ENCODE measurements at regions not wholly inside any gene's neighbourhood (a gene's known extent, or its start where the extent isn't known, plus 50 kb on each side); places are given as distances from the start of the nearest gene placed in this dataset.

DNA sequence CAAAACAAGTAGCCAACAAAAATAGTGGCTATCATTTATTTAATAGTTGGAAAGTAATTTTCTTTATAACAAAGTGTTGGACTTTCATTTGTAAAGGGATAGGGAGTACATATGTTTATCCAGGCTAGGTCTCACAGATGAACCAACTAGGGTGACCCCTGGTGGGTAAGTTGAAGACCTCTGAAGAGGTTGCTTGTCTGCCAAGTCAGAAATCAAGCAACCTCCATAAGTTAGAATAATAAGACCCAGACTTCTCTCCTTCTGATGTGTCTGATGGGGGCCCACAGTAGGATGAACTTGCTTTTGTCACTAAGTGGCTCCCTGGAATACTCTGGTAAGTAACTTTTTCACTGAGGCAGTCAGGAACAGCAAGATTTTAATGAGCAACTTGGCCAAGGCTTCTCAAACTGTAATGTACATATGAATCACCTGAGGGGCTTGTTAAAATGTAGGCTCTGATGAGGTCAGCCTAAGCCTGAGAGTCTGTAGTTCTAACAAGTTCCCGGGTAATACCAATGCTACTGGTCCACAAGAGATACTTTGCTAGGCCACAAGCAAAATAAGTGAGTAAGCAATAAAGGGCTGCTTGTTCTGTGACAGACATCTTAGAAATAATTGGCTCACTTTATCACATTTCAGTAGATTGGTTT is 319.6 kb downstream of the PIK3C3 start:
- H2BK12ac ChIP-seq (ENCODE audit: low read length): no peak overlapping the region
- no peak overlapping the region for H3K14ac ChIP-seq (ENCODE audit: low read length)
- no peak overlapping the region for H3K9ac ChIP-seq (ENCODE audit: low read depth, low read length, poor library complexity)
- no peak overlapping the region for H2AK5ac ChIP-seq (ENCODE audit: low read depth, low read length)
- no peak overlapping the region for H3K4me3 ChIP-seq (ENCODE audit: low read length in 2 of 2)
- DNase-seq (ENCODE audit: low spot score): no peak
- no peak overlapping the region for H2BK5ac ChIP-seq (ENCODE audit: low read length)
- H4K91ac ChIP-seq (ENCODE audit: low read depth, low read length, poor library complexity): no peak overlapping the region
- no peaks in the 10 kb centered on the region for H3K27me3 ChIP-seq (ENCODE audit: control insufficient read depth in 3 of 3, insufficient read depth in 3 of 3, low read depth in 1 of 3, low read length in 3 of 3)
- no peaks in the 10 kb centered on the region for H3K79me1 ChIP-seq (ENCODE audit: low read depth, low read length)
- H3K9me3 ChIP-seq (replicated peaks in 1 of 2; ENCODE audit: control insufficient read depth in 2 of 2, insufficient read depth in 1 of 2, low read depth in 1 of 2, low read length in 2 of 2): no peaks in the 10 kb centered on the region
- H2BK120ac ChIP-seq (ENCODE audit: low read depth, low read length): no peak overlapping the region
- H2AFZ ChIP-seq (ENCODE audit: low read length): no peak overlapping the region
- H3K23ac ChIP-seq (ENCODE audit: low read depth, low read length, poor library complexity): no peak overlapping the region
- no peak overlapping the region for H3K4ac ChIP-seq (ENCODE audit: low read length)
- H3K27ac ChIP-seq (replicated peaks; ENCODE audit: low read length): no peak overlapping the region
- peaks cover 5 to 11% of the 10 kb centered on the region in 2 donors for H3K4me1 ChIP-seq (ENCODE audit: control insufficient read depth in 2 of 2, insufficient read depth in 1 of 2, low read depth in 1 of 2, low read length in 2 of 2)
- no peak overlapping the region for H3K4me2 ChIP-seq (ENCODE audit: insufficient read depth, low read length, poor library complexity, severe bottlenecking)
- no peak overlapping the region for H3K18ac ChIP-seq (ENCODE audit: low read length)
- H4K8ac ChIP-seq (ENCODE audit: low read depth, low read length): no peak overlapping the region
- no peak overlapping the region for H2BK15ac ChIP-seq (ENCODE audit: low read length)
- WGBS, 2 donors (ENCODE audit: extremely low coverage in 2 of 2, insufficient read length in 2 of 2, insufficient replicate concordance in 1 of 2): no CpG with 5 or more reads among the region's 1 CpG
- no peaks in the 10 kb centered on the region for H3K36me3 ChIP-seq (replicated peaks in 1 of 2; ENCODE audit: control insufficient read depth in 2 of 2, insufficient read depth in 2 of 2, low read length in 2 of 2)

DNA sequence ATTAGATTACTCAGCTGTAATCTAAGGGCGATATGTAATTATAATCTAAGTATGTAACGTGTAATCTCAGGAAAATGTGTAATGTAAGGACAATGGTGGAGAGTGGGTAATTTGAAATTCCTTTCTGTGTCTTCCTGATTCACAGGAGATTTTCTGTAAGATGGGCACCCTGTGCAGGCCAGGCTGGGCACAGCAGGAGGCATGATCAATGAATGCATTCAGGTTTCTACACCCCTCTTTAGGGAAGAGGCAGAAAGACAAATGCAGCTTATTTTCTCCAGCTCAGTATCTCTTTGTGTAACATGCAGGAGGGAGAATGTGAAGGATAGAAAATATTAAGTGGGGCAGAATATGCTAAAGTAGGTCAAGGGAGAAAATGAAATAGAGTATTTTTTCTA is 320.1 kb downstream of the PIK3C3 start:
- no peak for DNase-seq (ENCODE audit: low spot score)
- whole genome bisulfite sequencing, 2 donors (ENCODE audit: extremely low coverage in 2 of 2, insufficient read length in 2 of 2, insufficient replicate concordance in 1 of 2): no CpG with 5 or more reads among the region's 2 CpGs
- Histone ChIP-seq H3K27me3 (ENCODE audit: control insufficient read depth in 3 of 3, insufficient read depth in 3 of 3, low read depth in 1 of 3, low read length in 3 of 3) (no peaks in the 10 kb centered on the region), H3K27ac (replicated peaks; ENCODE audit: low read length) (no peak overlapping the region), H3K9me3 (replicated peaks in 1 of 2; ENCODE audit: control insufficient read depth in 2 of 2, insufficient read depth in 1 of 2, low read depth in 1 of 2, low read length in 2 of 2) (no peaks in the 10 kb centered on the region), H3K4me3 (ENCODE audit: low read length in 2 of 2) (no peak overlapping the region), H3K4me1 (ENCODE audit: control insufficient read depth in 2 of 2, insufficient read depth in 1 of 2, low read depth in 1 of 2, low read length in 2 of 2) (peaks cover 5 to 11% of the 10 kb centered on the region in 2 donors), H3K18ac (ENCODE audit: low read length) (no peak overlapping the region), H3K9ac (ENCODE audit: low read depth, low read length, poor library complexity) (no peak overlapping the region), H3K79me1 (ENCODE audit: low read depth, low read length) (no peaks in the 10 kb centered on the region), H3K36me3 (replicated peaks in 1 of 2; ENCODE audit: control insufficient read depth in 2 of 2, insufficient read depth in 2 of 2, low read length in 2 of 2) (no peaks in the 10 kb centered on the region), H3K4ac (ENCODE audit: low read length) (no peak overlapping the region), H2BK5ac (ENCODE audit: low read length) (no peak overlapping the region), H4K8ac (ENCODE audit: low read depth, low read length) (no peak overlapping the region), H3K14ac (ENCODE audit: low read length) (no peak overlapping the region), H3K23ac (ENCODE audit: low read depth, low read length, poor library complexity) (no peak overlapping the region), H2BK15ac (ENCODE audit: low read length) (no peak overlapping the region), H2AK5ac (ENCODE audit: low read depth, low read length) (no peak overlapping the region), H2BK12ac (ENCODE audit: low read length) (no peak overlapping the region), H2BK120ac (ENCODE audit: low read depth, low read length) (no peak overlapping the region), H2AFZ (ENCODE audit: low read length) (no peak overlapping the region), H4K91ac (ENCODE audit: low read depth, low read length, poor library complexity) (no peak overlapping the region), H3K4me2 (ENCODE audit: insufficient read depth, low read length, poor library complexity, severe bottlenecking) (no peak overlapping the region)

DNA sequence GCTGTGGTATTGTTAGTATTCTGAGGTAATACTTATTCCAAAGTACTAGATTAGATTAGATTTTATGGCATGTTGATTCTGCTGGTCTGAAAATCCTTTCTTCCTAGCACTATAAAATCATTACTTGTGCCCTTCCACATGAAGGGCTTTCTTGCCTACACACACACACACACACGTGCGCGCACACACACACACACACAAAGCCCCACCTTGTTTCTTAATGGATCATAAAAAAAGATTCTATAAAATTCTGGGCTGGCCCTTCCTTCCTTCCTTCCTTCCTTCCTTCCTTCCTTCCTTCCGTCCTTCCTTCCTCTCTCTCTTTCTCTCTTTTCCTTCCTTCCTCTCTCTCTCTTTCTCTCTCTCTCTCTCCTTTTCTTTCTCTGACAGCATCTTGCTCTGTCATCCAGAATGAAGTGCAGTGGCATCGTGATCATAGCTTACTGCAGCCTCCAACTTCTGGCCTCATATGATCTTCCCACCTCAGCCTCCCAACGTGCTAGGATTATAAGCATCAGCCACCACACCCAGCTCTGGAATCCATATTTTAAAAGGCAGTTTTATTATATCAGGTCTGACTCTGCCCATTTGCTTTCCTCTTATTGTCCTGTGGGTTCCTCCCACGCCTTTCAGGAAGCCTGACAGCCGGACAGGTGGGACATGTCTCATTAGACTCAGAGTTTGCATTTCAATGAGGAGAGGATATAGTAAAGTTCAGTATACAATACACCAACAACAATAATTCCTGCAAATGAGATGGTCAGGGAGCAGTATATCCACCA is 321.1 kb downstream of the PIK3C3 start:
- Histone ChIP-seq H2AFZ (ENCODE audit: low read length) (no peak overlapping the region), H3K14ac (ENCODE audit: low read length) (no peak overlapping the region), H3K4ac (ENCODE audit: low read length) (no peak overlapping the region), H4K8ac (ENCODE audit: low read depth, low read length) (no peak overlapping the region), H3K4me1 (ENCODE audit: control insufficient read depth in 2 of 2, insufficient read depth in 1 of 2, low read depth in 1 of 2, low read length in 2 of 2) (peaks cover 5 to 11% of the 10 kb centered on the region in 2 donors), H3K18ac (ENCODE audit: low read length) (no peak overlapping the region), H2AK5ac (ENCODE audit: low read depth, low read length) (no peak overlapping the region), H4K91ac (ENCODE audit: low read depth, low read length, poor library complexity) (no peak overlapping the region), H3K27me3 (ENCODE audit: control insufficient read depth in 3 of 3, insufficient read depth in 3 of 3, low read depth in 1 of 3, low read length in 3 of 3) (no peaks in the 10 kb centered on the region), H3K4me3 (ENCODE audit: low read length in 2 of 2) (no peak overlapping the region), H2BK12ac (ENCODE audit: low read length) (no peak overlapping the region), H3K79me1 (ENCODE audit: low read depth, low read length) (no peaks in the 10 kb centered on the region), H3K9me3 (replicated peaks in 1 of 2; ENCODE audit: control insufficient read depth in 2 of 2, insufficient read depth in 1 of 2, low read depth in 1 of 2, low read length in 2 of 2) (no peaks in the 10 kb centered on the region), H3K4me2 (ENCODE audit: insufficient read depth, low read length, poor library complexity, severe bottlenecking) (no peak overlapping the region), H2BK15ac (ENCODE audit: low read length) (no peak overlapping the region), H2BK5ac (ENCODE audit: low read length) (no peak overlapping the region), H2BK120ac (ENCODE audit: low read depth, low read length) (no peak overlapping the region), H3K9ac (ENCODE audit: low read depth, low read length, poor library complexity) (no peak overlapping the region), H3K27ac (replicated peaks; ENCODE audit: low read length) (no peak overlapping the region), H3K23ac (ENCODE audit: low read depth, low read length, poor library complexity) (no peak overlapping the region), H3K36me3 (replicated peaks in 1 of 2; ENCODE audit: control insufficient read depth in 2 of 2, insufficient read depth in 2 of 2, low read length in 2 of 2) (no peaks in the 10 kb centered on the region)
- no peak for DNase-seq (ENCODE audit: low spot score)
- no CpG with 5 or more reads among the region's 8 CpGs for WGBS, 2 donors (ENCODE audit: extremely low coverage in 2 of 2, insufficient read length in 2 of 2, insufficient replicate concordance in 1 of 2)

DNA sequence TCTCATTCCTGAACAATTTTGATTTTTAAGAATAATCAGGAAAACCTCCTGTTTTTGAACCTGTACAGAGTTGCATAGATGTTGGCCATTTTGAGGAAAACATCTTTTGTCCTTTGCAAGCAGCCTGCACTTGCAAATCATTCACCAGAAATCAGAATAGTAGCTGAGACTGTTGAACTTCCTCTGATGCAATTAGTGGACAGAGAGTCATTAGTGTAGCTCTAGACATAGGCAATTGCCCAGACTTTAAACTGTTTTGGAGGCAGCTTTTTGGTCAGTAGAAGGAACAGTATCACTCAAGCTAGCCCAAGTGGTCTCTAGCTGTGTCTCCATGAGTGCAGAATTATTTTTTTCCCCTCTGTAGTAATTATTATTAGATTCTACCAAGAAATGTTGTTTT is 326.1 kb downstream of the PIK3C3 start:
- no peaks in the 10 kb centered on the region for H3K36me3 ChIP-seq (replicated peaks in 1 of 2; ENCODE audit: control insufficient read depth in 2 of 2, insufficient read depth in 2 of 2, low read length in 2 of 2)
- no peak overlapping the region for H4K91ac ChIP-seq (ENCODE audit: low read depth, low read length, poor library complexity)
- no peak overlapping the region for H3K4me3 ChIP-seq (ENCODE audit: low read length in 2 of 2)
- DNase-seq (ENCODE audit: low spot score): no peak
- H3K4me1 ChIP-seq (ENCODE audit: control insufficient read depth in 2 of 2, insufficient read depth in 1 of 2, low read depth in 1 of 2, low read length in 2 of 2): peaks cover 0 to 4% of the 10 kb centered on the region in 2 donors
- no peak overlapping the region for H2AFZ ChIP-seq (ENCODE audit: low read length)
- H4K8ac ChIP-seq (ENCODE audit: low read depth, low read length): no peak overlapping the region
- H2BK5ac ChIP-seq (ENCODE audit: low read length): no peak overlapping the region
- H3K18ac ChIP-seq (ENCODE audit: low read length): no peak overlapping the region
- H2BK15ac ChIP-seq (ENCODE audit: low read length): no peak overlapping the region
- H3K23ac ChIP-seq (ENCODE audit: low read depth, low read length, poor library complexity): no peak overlapping the region
- no peaks in the 10 kb centered on the region for H3K27me3 ChIP-seq (ENCODE audit: control insufficient read depth in 3 of 3, insufficient read depth in 3 of 3, low read depth in 1 of 3, low read length in 3 of 3)
- no peak overlapping the region for H3K27ac ChIP-seq (replicated peaks; ENCODE audit: low read length)
- H2BK12ac ChIP-seq (ENCODE audit: low read length): no peak overlapping the region
- no peak overlapping the region for H2AK5ac ChIP-seq (ENCODE audit: low read depth, low read length)
- H3K14ac ChIP-seq (ENCODE audit: low read length): no peak overlapping the region
- H3K4ac ChIP-seq (ENCODE audit: low read length): no peak overlapping the region
- no peaks in the 10 kb centered on the region for H3K9me3 ChIP-seq (replicated peaks in 1 of 2; ENCODE audit: control insufficient read depth in 2 of 2, insufficient read depth in 1 of 2, low read depth in 1 of 2, low read length in 2 of 2)
- no peak overlapping the region for H3K9ac ChIP-seq (ENCODE audit: low read depth, low read length, poor library complexity)
- no peaks in the 10 kb centered on the region for H3K79me1 ChIP-seq (ENCODE audit: low read depth, low read length)
- H3K4me2 ChIP-seq (ENCODE audit: insufficient read depth, low read length, poor library complexity, severe bottlenecking): no peak overlapping the region
- H2BK120ac ChIP-seq (ENCODE audit: low read depth, low read length): no peak overlapping the region

Data from neuronal stem cell (in vitro differentiated cells).